Fibroblast of gingiva (primary cell): ENCODE measurements at regions not wholly inside any gene's neighbourhood (a gene's known extent, or its start where the extent isn't known, plus 50 kb on each side); places are given as distances from the start of the nearest gene placed in this dataset.
"Not testable (repeated sequence)": the region's sequence is repeated elsewhere in the genome, so short reads cannot be mapped to it uniquely, and the experiment has no call there.

Source experiments
- DNase-seq: peaks from one replicate; pipeline ENCODE4 v3.0.0-alpha.2; 2011; ENCODE audit warnings: low read depth

DNA sequence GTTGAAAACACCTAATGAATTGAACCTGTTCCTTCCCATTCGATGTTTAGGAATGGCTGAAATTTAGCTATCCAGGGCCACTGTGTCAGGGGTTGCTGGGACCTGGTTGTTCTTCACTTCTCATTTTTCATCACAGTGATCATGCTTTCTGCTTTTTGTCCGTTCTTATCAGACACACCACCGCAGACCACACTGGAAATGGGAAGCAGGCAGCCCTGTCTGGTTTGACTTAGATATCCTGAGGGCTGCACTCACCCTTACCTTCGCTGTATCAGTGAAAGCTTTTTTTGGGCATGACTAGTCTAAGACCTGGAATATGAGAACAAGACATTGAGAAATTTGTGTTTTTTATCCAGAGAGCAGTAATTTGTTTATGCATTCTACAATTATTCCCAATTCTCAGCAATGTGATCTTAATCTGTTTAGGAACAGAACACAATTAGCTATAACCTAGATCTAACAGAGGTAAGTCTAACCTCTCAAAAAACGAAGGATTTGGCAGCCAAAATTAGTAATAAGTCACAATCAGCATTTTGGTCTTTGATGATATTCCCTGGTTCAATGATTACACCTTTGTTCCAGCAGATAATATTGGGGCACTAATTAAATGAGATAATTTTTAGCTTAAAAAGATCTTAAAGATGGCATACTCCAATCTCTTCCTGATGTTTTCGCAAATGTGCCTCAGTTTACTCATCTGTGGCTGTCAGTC, 126.0 kb upstream of the GOT2 start:
- no peak for DNase-seq

- DNase-seq = not testable (repeated sequence)
Measured at GRCh38 chr16:58858577-58858976, 124.5 kb upstream of the GOT2 start.

GRCh38 chr16:58855291-58855863, 121.3 kb upstream of the GOT2 start:
- no peak for DNase-seq

DNA sequence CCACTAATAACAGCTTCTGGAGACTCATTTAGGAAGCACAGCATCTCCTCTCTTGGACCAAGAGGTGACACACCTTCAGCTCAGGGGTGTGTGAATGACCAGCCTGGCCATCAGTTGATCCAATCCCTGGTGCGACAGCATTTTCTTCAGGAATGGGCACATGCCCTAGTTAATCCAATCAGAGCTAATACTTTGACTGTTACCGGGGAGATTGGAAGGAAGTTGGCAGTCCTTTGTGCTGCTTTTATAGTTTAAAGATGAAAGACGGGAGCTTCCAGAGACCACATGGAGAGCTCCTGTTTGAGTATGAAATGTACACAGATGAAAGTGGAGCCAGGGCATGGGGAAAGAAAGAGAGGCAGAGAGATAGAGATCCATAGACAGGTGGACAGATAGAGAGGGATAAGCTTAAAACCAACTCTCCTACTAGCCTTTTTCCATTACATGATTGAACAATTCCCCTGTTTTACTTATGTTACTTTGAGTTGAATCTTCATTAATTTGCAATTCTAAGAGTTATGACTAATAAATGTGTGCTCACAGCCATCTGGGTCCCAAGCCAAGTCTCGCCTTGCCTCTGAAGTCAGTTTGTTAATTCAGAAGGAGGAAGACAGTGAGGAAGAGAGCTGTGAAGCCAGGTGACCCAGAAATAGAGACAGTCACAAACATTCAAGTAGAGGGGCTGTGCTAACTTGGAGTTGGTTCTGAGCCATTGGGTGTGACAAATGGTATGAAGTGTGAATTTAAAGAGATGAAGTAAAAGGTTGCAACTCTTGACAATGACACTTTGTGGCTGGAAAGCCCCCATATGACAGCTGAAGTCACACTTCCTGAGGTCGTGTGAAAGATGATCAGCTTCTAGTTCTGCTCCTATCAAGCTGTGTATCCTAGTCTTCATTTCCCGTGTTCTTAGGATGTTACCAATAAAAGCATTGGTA, 120.0 kb upstream of the GOT2 start:
- DNase-seq = no peak

GRCh38 chr16:58850678-58851020, 116.5 kb upstream of the GOT2 start:
- DNase-seq = no peak

DNA sequence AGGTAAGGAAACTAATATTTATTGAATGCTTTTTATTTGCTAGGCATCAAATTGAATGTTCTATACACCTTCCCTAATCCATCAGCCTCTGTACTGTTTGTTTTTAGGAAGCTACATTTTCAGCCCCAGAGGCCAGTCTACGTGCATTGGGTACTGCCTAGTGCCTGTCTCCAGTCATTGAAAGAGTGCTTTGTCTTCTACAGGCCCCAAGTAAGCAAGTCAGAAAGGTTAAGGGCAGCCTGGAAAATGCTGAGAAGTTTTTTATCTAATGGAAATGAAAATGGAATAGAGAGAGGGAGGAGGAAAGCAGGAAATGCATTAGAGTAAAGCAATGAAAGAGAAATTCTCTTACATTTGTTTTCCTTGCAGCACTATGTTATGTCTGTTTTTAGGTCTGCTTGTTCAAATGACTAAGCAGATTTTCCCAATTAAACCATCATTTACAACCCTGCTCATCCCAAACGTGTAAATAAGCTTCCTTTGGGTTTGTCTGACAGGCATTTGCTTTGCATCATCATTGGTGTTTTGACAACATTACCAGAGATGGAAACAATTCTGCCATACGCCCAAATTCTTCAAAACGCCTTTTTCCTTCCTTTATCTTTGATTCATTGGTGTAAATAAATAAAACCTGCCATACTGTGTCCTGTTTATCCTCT, 116.0 kb upstream of the GOT2 start:
- no peak for DNase-seq

GRCh38 chr16:58848662-58849002, 114.5 kb upstream of the GOT2 start:
- no peak for DNase-seq

DNA sequence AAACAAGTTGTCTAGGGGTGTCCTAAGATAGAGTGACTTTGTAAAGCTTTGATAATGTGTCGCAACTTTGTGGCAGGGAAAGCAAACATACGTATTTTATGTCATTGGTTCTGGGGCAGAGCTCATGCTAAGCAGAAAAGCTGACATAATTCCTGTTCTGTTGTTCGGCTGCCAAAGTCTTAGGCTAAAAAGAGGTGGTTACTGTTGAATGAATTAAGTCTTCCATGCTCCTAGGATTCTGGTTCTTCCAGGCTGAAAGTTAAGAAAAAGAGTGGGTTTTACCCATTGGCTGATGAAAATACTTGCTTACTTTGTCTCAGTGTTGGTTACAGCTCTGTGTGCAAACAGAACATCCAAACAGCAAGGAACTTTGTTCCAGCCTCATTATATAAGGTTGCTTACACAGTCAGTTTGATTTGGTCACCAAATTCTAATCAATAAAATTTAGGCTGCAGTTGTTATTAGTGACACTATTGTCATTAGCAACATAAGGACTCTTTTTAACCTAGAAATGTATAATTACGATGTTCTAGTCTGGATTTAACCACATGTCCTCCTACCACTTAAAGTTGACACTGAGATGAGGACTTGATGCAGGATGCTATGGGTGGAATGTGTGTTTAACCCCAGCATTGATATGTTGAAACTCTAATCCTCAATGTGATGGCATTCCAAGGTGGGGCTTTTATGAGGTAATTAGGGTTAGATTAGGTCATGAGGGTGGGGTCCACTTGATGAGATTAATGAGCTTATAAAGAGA, 114.0 kb upstream of the GOT2 start:
- no peak for DNase-seq

DNA sequence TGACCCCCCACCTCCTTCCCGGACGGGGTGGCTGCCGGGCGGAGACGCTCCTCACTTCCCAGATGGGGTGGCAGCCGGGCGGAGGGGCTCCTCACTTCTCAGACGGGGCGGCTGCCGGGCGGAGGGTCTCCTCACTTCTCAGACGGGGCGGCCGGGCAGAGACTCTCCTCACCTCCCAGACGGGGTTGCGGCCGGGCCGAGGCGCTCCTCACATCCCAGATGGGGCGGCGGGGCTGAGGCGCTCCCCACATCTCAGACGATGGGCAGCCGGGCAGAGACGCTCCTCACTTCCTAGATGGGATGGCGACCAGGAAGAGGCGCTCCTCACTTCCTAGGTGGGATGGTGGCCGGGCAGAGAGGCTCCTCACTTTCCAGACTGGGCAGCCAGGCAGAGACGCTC, 112.1 kb upstream of the GOT2 start:
- not testable (repeated sequence) for DNase-seq

DNA sequence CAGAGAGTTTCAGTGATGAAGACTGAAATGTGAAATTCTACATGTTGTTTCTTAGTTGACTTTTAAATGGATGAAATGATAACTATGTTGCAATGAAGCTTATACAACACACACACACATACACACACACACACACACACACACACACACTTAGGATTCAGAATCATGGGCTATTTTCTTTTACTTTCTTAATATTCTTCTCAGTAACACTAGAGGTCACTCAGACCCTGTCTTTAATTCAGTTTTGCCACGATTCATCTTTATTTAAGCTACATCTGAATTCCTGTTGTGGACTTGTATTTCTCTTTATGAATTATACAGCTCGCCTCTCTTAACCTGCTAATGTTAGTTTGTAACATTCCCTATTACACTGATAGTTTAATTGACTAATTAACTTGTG, 109.6 kb upstream of the GOT2 start:
- peak; percentile 14 for DNase-seq

GRCh38 chr16:58842746-58843145, 108.6 kb upstream of the GOT2 start:
- no peak for DNase-seq

GRCh38 chr16:58842156-58842555, 108.0 kb upstream of the GOT2 start:
- no peak for DNase-seq

DNA sequence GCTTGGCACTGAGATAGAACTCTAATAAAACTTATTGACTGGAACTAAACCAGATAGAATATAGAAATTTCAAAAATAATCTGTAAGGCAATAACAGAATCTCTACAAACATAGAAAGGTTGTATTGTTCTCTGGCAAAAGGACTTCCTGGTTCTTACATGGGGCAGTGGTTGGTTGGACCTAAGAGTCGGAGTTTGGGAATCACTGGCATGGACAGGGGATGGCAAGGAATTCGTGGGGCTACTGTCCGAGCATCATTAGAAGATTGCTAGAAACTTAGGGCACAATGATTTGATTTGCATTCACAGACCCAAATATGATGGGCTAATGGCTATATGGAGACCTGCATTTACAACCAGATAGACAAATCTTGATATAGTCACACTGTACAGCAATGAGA, 103.8 kb upstream of the GOT2 start:
- DNase-seq = no peak

- DNase-seq = no peak
Measured at GRCh38 chr16:58836427-58836826, 102.3 kb upstream of the GOT2 start.

GRCh38 chr16:58832386-58832895, 98.3 kb upstream of the GOT2 start:
- DNase-seq = no peak

DNA sequence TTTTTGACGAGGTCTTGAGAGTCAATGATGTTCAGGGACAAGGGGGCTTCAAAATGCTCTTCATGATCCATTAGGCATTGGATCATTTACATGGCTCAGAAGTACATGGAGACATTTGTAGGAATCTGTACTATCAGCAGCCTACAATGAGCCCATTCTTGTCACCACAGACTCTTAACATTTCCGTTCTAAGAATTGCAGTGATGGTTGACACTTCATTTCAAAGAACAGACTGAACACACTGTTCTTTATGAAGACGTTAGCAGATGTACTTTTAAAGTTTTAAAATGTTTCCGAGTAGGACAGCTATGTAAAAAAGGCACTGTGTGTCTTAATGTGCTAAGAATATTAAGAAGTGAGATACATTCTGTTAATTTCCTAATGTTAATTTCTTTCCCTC, 97.3 kb upstream of the GOT2 start:
- DNase-seq = no peak

GRCh38 chr16:58828901-58829545, 94.9 kb upstream of the GOT2 start:
- no peak for DNase-seq

DNA sequence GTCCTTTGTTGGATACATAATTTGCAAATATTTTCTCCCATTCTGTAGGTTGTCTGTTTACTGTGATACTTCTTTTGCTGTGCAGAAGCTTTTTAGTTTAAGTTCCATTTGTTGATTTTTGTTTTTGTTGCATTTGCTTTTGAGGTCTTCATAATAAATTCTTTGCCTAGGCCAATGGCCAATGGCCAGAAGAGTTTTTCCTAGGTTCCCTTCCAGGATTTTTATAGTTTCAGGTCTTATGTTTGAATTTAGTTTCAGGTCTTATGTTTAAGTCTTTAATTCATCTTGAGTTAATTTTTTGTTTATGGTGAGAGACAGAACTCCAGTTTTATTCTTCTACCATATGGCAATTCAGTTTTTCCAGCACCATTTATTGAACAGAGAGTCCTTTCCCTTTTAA, 90.1 kb upstream of the GOT2 start:
- DNase-seq = no peak

- no peak for DNase-seq
Measured at GRCh38 chr16:58821886-58822285, 87.8 kb upstream of the GOT2 start.

- DNase-seq = no peak
Measured at GRCh38 chr16:58820411-58820810, 86.3 kb upstream of the GOT2 start.

- DNase-seq = no peak
Measured at GRCh38 chr16:58815181-58815888, 81.2 kb upstream of the GOT2 start.
